ENCODE measurements at regions not wholly inside any gene's neighbourhood (a gene's known extent, or its start where the extent isn't known, plus 50 kb on each side); places are given as distances from the start of the nearest gene placed in this dataset.
"Not testable (repeated sequence)": the region's sequence is repeated elsewhere in the genome, so short reads cannot be mapped to it uniquely, and the experiment has no call there.

DNA sequence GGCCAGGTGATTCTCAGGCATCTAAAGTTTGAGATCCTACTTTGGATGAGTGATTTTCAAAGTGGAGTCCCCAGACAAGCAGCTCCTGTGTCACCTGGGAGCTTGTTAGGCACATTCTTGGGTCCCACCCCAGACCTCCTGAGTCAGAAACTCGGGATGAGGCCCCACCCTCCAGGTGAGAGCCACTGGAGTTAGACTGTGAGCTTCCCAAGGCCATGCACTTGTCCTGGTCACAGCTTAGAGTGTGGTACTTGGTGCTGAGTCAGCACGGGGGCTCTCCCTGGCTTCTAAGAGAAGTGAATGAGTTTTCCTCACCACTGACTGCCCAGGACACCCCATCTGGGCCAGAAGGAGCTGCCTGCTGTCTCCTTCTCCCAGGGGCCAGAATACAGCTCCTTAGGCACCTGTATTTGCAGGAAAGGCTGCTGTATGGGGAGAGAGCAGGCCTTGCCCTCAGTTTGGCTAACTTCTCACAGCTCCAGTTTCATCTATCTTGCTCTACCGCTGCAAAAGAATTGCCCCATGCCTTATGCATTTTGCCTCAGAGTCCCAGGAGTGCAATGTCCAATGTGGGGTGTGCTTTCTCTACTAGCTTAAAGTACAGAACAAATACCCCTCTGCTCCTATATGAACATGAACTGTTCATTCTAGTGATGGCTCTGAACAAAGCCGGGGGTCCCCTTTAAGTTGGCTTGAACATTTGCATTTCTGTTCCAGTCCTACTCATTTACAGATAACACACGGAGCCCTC, 98.1 kb downstream of the PSMG1 start:
- no peak for FAIRE-seq
- DNase-seq (ENCODE audit: insufficient read length, low spot score), result no peak

DNA sequence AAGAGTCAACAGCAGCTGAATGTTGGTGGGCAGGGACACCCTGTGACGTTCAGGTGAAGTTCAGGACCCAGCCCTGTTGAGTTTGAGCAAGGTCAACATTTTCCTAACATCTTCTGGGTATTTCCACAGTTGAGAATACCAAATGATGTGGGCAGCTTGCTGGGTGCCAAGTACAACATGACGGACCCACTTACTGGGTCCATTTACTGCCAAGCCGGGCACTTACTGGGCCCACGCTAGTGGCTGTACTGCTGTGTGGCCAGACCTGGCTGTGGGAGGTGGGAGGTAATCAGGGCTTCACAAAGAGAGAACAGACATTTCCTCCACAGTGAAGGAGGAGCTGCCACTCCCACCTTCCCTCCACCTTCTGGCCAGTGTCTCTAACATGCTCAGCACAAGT, 99.2 kb downstream of the PSMG1 start:
- DNase-seq (ENCODE audit: insufficient read length, low spot score) (no peak), FAIRE-seq (no peak)

DNA sequence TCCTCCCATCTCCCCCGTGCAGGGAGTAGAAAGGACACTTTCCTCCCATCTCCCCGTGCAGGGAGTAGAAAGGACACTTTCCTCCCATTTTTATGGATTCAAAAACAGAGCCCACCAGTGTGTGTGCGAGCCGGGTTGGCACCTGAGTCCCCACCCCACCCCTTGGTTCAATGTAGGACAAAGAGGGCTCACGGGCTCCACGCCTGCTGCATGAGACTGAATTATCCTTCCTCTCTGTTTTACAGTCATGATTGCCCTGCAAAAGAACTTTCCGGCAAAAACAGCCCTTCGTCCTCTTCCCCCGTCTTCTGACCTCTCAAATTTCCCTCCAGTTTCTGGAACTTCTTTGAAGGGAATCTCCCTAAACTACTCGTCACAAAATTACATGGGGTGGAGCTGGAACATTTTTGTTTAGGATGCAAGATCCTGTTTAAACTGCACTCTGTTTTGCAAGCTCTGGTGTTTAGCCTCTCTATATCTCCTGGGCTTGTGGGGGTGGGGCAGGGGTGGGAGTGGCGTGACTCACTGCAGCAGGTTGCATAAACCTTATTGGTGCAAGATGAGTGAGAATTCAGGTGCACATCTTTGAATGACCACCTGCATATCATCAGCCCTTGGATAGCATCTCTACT, 99.8 kb downstream of the PSMG1 start:
- FAIRE-seq (no peak), DNase-seq (ENCODE audit: insufficient read length, low spot score) (no peak)

DNA sequence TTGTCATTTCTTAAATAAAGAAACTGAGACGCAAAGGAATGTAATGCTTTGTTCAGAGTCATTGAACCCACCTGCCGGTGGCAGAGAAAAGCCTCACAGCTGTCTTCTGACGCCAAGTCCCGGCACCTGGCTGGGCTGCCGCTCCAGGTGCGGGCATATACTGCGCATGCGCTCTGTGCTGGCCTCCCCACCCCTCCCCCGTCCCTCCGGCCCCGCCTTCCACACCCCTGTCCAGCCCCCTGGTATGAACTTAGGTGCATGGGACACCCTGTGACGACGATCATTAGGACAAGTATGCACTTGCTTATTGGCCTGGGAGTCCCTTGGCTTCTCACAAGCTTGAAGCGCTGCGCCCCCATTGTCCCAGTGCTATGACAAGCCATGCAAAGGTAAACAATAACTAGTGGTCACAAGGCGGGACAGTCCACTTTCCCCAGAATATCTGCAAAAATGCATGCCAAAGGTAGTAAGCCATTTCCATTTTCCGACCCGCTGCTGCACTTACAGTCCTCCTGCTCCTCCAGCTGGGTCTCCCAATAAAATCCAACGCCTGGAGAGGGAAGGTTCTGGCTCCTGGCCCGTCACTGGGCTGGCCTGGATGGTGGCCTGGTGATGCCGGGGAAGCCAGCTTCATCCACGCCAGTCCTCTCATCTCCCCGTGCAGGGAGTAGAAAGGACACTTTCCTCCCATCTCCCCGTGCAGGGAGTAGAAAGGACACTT, 100.4 kb downstream of the PSMG1 start:
- DNase-seq (ENCODE audit: insufficient read length, low spot score), result no peak
- FAIRE-seq, result no peak

DNA sequence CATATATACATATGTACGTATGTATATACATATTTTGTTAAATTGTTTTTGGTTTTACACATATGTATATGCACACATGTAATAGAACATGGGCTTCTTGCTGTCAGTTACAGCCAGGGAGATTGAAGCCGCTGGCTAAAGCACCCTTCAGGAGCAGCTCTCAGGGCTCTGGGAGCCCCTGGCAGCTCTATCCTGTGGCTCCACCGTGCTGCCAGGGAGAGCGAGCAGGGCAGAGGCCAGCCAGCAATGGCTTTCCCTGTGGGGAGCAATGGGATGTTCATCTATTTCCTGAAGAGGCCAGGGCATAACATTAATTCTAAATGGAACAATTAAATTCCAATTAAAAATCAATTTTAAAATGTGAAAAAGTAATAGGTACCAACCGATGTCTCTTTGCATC, 102.9 kb downstream of the PSMG1 start:
- DNase-seq (ENCODE audit: insufficient read length, low spot score) (no peak), FAIRE-seq (no peak)

DNA sequence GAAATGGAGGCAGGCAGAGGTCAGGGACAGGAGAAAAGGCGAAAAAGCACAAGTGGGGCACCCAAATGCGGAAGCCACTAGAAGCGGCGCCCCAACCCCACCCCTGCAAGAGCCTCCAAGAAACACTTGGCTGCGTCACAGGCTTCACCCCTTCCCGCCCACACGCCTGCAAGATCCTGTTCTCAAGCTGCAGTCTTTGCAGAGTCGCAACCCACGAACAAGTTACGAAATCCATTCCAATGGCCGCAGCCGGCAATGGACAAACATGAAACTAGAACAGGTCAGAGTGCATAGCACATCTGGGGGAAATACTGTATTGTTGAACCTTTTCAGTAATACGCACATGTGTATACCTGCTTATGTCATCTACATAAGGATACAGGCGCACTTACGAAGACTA, 103.6 kb downstream of the PSMG1 start:
- FAIRE-seq (no peak), DNase-seq (ENCODE audit: insufficient read length, low spot score) (no peak)

DNA sequence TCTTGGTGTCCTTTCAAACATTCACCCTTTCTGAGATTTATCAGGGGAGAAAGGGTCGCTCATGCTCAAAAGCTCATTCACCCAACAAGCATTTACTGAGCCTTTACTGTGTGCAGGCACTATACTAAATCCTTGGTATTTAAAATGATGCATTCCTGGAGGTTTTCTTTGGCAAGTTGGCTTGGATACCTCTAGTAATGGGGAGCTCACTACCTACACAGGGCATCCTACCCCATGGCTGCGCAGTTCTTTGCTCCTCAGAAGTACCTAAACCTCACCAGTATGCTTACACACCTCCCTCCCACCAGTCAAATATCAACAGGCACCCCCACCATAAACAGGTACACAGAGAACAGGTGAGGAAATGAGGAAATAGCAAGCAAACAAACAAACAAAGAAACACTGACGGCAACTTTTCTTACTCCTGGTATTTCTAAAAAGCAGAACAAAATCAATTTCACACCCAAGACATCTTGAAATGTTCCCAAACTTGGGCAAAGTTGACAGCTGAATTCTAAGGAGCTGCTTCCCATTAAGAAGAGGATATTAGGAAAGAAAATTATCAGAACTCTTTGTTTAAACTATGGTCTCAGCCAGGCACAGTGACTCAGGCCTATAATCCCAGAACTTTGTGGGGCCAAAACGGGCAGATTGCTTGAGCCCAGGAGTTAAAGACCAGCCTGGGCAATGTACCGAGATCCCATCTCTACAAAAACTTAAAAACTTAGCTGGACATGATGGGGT, 104.8 kb downstream of the PSMG1 start:
- FAIRE-seq (no peak), DNase-seq (ENCODE audit: insufficient read length, low spot score) (no peak)

DNA sequence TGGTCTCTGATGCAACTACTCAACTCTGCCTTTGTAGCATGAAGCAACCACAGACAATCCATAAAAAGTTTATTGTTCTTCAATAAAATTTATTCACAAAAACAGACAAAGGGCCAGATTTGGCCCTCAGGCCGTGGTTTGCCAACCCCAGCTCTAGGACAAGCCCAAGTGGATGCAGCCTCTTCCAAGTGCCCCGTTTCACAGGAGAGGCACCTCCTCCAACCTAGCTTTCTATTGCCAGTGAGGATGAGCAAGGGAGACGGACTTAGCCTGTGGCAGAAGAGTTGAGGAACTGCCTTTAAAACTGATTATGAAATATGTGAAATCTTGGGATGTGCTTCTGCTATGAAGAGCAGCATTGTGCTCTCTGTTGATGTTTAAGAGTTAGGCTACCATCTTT, 105.4 kb downstream of the PSMG1 start:
- DNase-seq (ENCODE audit: insufficient read length, low spot score) (no peak), FAIRE-seq (no peak)

DNA sequence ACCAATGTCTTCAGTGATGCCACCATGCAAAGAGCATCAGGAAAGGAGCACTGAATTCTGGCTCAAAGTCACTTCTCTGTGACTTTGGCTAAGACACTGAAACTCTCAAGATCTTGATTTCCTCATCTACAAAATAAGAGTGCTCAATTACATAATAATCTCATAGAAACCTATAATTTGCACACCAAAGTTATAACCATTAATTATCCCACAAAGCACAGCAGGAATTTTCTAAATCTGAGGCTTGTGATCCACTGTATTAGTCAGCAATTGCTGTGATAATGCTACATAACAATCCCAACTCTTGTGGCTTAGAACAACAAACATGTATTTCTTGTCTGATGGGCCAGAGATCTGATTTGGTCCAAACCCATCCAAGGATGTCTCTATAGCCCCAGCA, 108.7 kb downstream of the PSMG1 start:
- DNase-seq (ENCODE audit: insufficient read length, low spot score), result no peak
- no peak for FAIRE-seq

DNA sequence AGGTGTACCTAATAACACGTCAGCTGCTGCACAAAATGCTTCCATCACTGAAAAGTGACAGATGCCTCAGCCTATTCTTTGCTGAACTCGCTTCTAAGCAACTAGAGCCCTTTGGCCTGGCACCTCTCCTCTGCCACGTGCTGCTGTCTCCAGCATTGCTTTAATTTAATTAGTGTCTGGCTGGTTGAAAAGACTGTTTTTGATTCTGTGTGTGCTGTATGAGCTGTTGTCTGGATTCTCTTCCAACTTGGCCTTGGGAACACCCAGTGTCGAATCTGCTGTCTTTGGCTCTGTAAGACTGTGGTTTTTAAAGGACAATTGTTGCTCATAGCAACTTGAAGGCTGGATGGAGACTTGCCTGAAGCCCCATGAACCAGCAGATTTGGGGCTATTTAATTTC, 109.5 kb downstream of the PSMG1 start:
- no peak for DNase-seq (ENCODE audit: insufficient read length, low spot score)
- FAIRE-seq, result no peak

DNA sequence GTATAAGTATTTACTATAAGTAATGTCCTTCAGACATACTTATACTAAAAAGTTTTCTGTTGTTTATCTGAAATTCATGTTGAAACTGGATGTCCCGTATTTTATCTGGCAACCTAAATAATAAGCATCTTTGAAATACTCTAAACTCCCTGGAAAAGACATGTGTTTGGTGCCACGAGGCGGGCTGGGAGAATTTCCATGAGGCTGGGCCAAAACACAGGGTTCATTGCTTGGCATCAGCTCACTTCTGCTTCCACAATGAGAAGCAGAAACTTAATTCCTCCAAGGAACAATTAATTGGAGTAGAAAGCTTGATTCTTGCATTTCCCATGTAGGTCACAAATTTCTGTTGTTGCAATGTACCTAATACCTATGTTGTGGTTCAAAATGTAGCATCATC, 110.2 kb downstream of the PSMG1 start:
- no peak for FAIRE-seq
- DNase-seq (ENCODE audit: insufficient read length, low spot score), result no peak

DNA sequence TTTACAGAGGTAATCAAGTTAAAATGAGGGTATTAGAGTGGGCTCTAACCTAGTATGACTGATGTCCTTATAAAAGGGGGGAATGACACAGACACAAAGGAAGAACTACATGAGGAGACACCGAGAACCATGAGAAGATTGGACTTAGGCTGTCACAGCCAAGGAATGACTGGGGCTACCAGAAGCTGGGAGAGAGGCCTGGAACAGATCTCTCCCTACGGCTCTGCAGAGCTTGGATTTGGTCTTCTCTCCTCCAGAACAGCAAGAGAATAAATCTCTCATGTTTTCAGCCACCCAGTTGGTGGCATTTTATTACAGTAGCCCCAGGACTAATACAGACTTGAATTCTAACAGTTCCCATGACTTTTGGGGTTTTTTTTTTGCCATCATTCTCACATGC, 110.8 kb downstream of the PSMG1 start:
- no peak for FAIRE-seq
- DNase-seq (ENCODE audit: insufficient read length, low spot score), result no peak

DNA sequence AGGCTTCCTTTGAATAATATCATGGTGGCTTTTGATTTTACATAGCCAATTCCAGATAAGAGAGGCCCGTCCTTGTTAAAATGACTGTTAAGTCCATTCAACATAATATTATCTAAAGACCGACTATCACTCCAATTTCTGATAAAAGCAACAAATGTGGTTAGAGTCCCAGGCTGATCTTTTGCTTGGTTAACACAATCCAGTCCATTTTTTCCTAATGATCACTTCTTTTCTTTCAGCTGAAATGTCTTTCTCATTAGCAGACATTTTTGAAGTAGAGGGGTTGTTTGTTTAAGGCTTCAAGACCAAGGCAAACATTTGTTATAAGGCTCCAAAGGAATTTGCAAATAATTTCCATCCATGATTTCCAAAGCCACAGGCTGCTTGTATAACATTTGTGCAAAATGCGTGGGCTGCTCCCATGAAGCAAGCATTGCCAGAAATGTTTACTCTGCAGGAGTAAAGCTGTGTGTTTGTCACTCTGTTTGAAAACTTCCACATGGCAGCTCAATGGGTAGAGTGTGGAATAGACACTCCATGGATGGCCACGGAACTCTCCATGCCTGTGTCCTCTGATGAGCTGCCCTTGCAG, 111.5 kb downstream of the PSMG1 start:
- FAIRE-seq (no peak), DNase-seq (ENCODE audit: insufficient read length, low spot score) (no peak)

DNA sequence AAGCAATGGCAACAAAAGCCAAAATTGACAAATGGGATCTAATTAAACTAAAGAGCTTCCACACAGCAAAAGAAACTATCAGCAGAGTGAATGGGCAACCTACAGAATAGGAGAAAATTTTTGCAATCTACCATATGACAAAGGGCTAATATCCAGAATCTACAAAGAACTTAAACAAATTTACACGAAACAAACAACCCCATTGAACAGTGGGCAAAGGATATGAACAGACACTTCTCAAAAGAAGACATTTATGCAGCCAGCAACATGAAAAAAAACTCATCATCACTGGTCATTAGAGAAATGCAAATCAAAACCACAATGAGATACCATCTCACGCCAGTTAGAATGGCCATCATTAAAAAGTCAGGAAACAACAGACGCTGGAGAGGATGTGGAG, 113.4 kb downstream of the PSMG1 start:
- FAIRE-seq; DNase-seq (ENCODE audit: insufficient read length, low spot score): not testable (repeated sequence)

DNA sequence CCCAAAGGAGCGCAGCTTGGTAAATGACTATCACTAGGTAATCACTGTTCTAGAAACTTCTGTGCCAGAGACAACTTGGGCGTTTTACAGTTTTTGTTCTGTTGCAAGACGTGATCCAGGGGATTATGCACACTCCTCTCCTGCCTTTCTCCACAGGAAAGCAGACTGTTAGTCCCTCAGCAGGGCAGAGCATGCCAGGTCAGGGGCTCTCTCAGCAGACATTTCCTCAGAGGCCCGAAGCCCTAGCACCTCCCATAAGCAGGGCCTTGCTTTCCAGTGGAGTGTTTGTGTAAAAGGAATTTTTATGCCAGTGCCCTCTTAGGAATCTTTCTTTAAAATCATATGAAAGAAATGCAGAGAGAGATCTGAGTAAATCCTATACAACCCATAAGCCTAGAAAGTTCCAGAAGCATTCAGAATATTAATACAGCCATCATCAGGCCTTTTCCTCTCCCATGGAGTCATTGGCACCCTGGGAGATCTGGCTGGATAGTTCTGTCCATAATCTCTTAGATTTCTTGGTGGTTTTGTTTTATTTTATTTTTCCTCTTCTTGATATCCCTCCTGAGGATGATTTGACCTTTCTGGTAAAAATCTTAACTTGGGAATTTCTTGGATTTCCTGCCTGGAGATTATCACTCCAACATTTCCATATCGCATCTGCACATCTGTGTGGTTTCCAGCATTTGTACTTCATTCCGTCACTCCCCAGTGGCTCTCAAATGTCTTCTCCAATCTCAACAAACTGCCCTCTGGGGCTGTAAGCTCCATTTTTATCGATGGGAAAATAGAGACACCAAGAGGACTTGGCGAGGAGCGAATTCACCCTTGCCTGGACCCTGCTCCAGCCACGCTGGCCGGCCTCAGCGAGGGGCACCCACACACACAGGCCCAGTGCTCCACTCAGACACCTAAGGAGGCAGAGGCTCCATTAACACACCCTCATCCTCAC, 116.1 kb downstream of the PSMG1 start:
- no peak for FAIRE-seq
- DNase-seq (ENCODE audit: insufficient read length, low spot score), result no peak

DNA sequence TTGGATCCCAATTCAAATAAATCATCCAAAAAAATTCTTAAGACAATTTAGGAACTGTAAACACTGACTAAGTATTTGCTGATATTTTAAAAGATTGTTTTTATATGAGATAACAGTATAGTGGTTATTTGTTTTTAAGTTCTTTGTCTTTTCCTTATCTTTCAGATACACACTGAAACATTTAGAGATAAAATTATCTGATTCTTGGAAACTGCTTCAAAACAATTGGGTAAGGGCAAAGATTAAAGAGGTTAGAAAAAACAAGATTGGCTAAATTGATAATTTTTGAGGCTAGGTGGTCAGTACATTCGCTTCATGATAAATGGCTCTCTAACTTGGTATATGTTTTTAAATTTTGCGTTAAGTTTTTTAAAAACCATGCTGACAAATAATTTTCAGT, 117.3 kb downstream of the PSMG1 start:
- FAIRE-seq (no peak), DNase-seq (ENCODE audit: insufficient read length, low spot score) (no peak)

DNA sequence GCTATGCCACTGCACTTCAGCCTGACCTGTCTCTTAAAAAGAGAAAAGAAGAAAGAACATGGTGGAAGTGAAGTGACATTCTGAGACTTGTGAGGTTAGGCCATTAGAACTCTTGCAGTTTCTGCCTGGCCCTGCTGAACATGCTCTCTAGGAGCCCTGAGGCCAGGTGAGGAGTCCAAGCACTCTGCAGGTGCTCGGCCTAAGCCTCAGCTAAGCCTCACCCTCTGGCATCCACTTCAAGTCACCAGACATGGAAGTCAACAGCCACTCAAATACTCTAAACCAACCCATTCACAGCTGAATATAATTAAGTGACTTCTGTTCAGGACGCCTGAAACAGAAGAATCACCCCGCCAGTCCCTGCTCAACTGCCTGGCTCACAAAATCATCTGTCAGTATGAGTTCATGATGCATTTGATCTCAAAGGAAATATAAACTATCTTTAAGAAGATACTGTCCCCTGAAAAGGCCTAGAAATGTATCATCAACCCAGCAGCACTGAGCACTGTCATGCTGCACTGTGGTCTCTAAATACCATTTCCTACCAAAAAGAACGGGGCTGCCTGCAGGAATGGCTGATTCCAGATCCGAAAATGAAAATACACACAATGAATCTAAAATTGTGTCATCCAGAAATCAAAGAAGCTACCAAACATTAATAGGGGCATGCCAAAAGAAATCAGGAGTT, 118.8 kb downstream of the PSMG1 start:
- FAIRE-seq (no peak), DNase-seq (ENCODE audit: insufficient read length, low spot score) (no peak)

DNA sequence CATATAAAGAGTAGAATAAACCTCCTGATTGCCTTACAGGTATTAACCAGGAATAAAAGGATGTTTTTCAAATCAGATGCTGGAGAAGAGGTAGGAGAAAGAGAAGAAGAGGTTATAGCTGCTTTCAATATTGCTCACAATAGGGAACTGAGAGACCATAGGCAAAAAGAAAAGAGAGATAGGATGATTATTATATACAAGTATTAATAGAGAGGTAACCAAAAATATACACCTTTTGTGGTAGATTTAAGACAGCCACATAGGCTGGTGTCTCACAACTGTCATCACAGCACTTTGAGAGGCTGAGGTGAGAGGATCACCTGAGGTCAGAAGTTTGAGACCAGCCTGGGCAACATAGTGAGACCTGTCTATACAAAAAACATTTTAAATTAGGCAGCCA, 119.7 kb downstream of the PSMG1 start:
- no peak for DNase-seq (ENCODE audit: insufficient read length, low spot score)
- no peak for FAIRE-seq

DNA sequence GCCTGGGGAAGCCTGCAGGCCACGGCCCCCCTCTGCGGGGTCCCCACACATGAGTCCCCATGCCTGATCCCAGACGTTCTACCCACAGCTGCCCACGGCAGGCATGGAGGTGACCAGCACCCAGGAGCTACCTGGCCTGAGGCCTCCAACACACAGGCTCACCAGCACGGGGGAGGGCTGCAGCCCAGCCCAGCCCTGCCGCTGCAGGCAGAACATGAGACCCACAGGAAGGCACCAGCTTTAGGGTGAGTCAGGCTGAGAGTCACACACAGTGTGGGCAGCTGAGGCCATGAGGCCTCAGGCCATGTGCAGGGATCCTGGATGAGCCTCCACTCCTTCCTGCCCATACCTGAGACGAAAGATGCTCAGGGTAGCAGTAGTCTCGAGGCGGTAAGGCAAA, 121.1 kb downstream of the PSMG1 start:
- no peak for FAIRE-seq
- no peak for DNase-seq (ENCODE audit: insufficient read length, low spot score)

Measured in GM19239 (cell line).